Activated CD8-positive, alpha-beta T cell treated with anti-CD3 and anti-CD28 coated beads for 36 hours (primary cell): ENCODE measurements at regions not wholly inside any gene's neighbourhood (a gene's known extent, or its start where the extent isn't known, plus 50 kb on each side); places are given as distances from the start of the nearest gene placed in this dataset.
A peak's percentile ranks its signal among the peaks of the same experiment; 100 is the strongest.

ENCODE experiments used
- ATAC-seq: fragments of 200-7000 bp; cut with Tn5 transposase; one replicate; pipeline ENCODE4 v1.10.0; 2021; ENCODE audit warnings: mild to moderate bottlenecking, moderate library complexity
- CTCF ChIA-PET: fragments of 350-600 bp; sonication (Branson Sonifier 250); formaldehyde crosslinking; loops from one replicate; lab custom pipeline; 2021; ENCODE audit warnings: antibody characterized with exemption; lab: Charles Lee
- POLR2A ChIA-PET: fragments of 350-600 bp; sonication (Branson Sonifier 250); formaldehyde crosslinking; loops from one replicate; lab custom pipeline; 2021; ENCODE audit warnings: antibody characterized with exemption; lab: Charles Lee
- DNase-seq: peaks from one replicate; pipeline ENCODE4 v3.0.0-alpha.2; 2020
- H3K27ac Mint-ChIP-seq: one replicate; pipeline ENCODE4 v1.8.0; 2021; ENCODE audit warnings: mild to moderate bottlenecking, mixed read lengths
- H3K27me3 Mint-ChIP-seq: one replicate; pipeline ENCODE4 v1.8.0; 2021; ENCODE audit warnings: mixed read lengths
- H3K36me3 Mint-ChIP-seq: one replicate; pipeline ENCODE4 v1.8.0; 2021; ENCODE audit warnings: low read depth, mixed read lengths
- H3K4me1 Mint-ChIP-seq: one replicate; pipeline ENCODE4 v1.8.0; 2021; ENCODE audit warnings: low read depth, mixed read lengths
- H3K4me3 Mint-ChIP-seq: one replicate; pipeline ENCODE4 v1.8.0; 2021; ENCODE audit warnings: mild to moderate bottlenecking, moderate library complexity, mixed read lengths
- H3K9me3 Mint-ChIP-seq: one replicate; pipeline ENCODE4 v1.8.0; 2021; ENCODE audit warnings: mixed read lengths
- intact Hi-C: fragments of 100-400 bp; cut with micrococcal nuclease; formaldehyde crosslinking; loops from one replicate; pipeline ENCODE4 v1.10.0; 2022
- TF ChIP-seq, protein P1 (sequence below): fragments of 200-600 bp; IDR thresholded peaks from one replicate; pipeline ENCODE4 v1.8.0; 2022; ENCODE audit warnings: antibody characterized with exemption, mild to moderate bottlenecking

DNA sequence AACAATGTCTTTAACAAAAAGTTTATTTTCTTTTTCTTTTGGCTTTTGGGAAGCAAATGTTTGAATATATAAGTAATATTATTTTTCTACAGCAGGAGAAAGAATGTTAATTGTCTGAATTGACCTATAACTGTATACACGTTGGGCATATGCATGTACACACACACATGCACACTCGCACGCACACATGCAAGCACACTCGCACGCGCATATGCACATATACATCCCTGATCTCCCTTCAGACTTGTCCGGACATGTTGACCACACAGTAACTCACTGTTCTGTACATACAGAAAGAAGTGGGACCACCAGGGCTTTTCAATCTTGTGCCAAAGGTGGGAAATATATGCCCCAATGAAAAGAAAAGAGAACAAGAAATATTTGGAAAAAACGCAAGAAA lies 245.1 kb upstream of the APCDD1 start:
- ATAC-seq, result no peak
- peaks cover 1% of the 10 kb centered on the region for H3K27me3 Mint-ChIP-seq

GRCh38 chr18:10210057-10210633 lies 244.3 kb upstream of the APCDD1 start:
- intact Hi-C loops, result no loop called here
- POLR2A ChIA-PET, result no interaction called here
- H3K36me3 Mint-ChIP-seq, result no peaks in the 10 kb centered on the region
- H3K4me3 Mint-ChIP-seq, result no peak overlapping the region
- TF ChIP-seq, protein P1, sequence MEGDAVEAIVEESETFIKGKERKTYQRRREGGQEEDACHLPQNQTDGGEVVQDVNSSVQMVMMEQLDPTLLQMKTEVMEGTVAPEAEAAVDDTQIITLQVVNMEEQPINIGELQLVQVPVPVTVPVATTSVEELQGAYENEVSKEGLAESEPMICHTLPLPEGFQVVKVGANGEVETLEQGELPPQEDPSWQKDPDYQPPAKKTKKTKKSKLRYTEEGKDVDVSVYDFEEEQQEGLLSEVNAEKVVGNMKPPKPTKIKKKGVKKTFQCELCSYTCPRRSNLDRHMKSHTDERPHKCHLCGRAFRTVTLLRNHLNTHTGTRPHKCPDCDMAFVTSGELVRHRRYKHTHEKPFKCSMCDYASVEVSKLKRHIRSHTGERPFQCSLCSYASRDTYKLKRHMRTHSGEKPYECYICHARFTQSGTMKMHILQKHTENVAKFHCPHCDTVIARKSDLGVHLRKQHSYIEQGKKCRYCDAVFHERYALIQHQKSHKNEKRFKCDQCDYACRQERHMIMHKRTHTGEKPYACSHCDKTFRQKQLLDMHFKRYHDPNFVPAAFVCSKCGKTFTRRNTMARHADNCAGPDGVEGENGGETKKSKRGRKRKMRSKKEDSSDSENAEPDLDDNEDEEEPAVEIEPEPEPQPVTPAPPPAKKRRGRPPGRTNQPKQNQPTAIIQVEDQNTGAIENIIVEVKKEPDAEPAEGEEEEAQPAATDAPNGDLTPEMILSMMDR, result no peak
- H3K9me3 Mint-ChIP-seq, result no peaks in the 10 kb centered on the region
- H3K27me3 Mint-ChIP-seq, result peaks cover 1% of the 10 kb centered on the region
- H3K27ac Mint-ChIP-seq, result no peak overlapping the region
- DNase-seq (no peak), ATAC-seq (no peak)
- no peaks in the 10 kb centered on the region for H3K4me1 Mint-ChIP-seq
- CTCF ChIA-PET, result no interaction called here

More for the DNA sequence above, 245.1 kb upstream of the APCDD1 start:
- Mint-ChIP-seq H3K9me3 (no peaks in the 10 kb centered on the region), H3K4me1 (no peaks in the 10 kb centered on the region), H3K4me3 (no peak overlapping the region), H3K36me3 (no peaks in the 10 kb centered on the region), H3K27ac (no peak overlapping the region)
- TF ChIP-seq, protein P1, result no peak
- CTCF ChIA-PET, result no interaction called here
- DNase-seq, result no peak
- POLR2A ChIA-PET, result no interaction called here
- intact Hi-C loops, result no loop called here

GRCh38 chr18:10213526-10213925 lies 240.9 kb upstream of the APCDD1 start:
- no peak overlapping the region for H3K27ac Mint-ChIP-seq
- peaks cover 1% of the 10 kb centered on the region for H3K27me3 Mint-ChIP-seq
- ChIA-PET POLR2A (no interaction called here), CTCF (interaction anchor here (0.6 to 0.7 kb wide), 2 partner anchors 242 to 509 kb away, joined by 3 read pairs; no protein-coding TSS in a partner anchor)
- peak; percentile 3 for DNase-seq
- intact Hi-C loops, result no loop called here
- no peak for ATAC-seq
- TF ChIP-seq, protein P1, result no peak
- no peak overlapping the region for H3K4me3 Mint-ChIP-seq
- H3K9me3 Mint-ChIP-seq, result peaks cover 4% of the 10 kb centered on the region
- H3K36me3 Mint-ChIP-seq, result no peaks in the 10 kb centered on the region
- no peaks in the 10 kb centered on the region for H3K4me1 Mint-ChIP-seq

DNA sequence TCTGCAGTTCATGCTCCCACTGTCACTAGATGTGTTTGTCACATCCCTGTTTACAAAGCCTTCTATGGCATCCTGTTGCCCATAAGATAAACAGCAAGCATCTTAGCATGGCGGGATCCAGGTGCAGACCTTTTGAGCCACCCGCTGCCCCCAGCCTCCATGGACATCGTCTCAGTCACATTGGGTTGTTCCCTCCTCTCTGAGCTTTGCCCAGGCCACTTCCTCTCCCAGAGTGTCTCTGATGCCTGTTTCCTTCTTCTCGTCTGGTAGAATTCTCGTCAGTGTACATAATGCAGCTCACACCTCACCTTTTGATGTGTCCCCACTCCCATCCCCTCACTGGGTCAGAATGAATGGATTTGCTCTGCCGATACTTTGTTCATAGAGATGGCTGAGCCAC lies 239.0 kb upstream of the APCDD1 start:
- Mint-ChIP-seq H3K4me3 (no peak overlapping the region), H3K27me3 (peaks cover 1% of the 10 kb centered on the region), H3K27ac (no peak overlapping the region), H3K36me3 (no peaks in the 10 kb centered on the region), H3K4me1 (no peaks in the 10 kb centered on the region), H3K9me3 (peaks cover 8% of the 10 kb centered on the region)
- intact Hi-C loops, result no loop called here
- no peak for DNase-seq
- ATAC-seq, result no peak
- ChIA-PET CTCF (no interaction called here), POLR2A (no interaction called here)
- TF ChIP-seq, protein P1, result no peak

GRCh38 chr18:10216791-10217190 lies 237.6 kb upstream of the APCDD1 start:
- Mint-ChIP-seq H3K4me3 (no peak overlapping the region), H3K36me3 (no peaks in the 10 kb centered on the region)
- CTCF ChIA-PET, result no interaction called here

More at GRCh38 chr18:10216791-10217190, 237.6 kb upstream of the APCDD1 start:
- POLR2A ChIA-PET, result no interaction called here
- TF ChIP-seq, protein P1, result no peak
- DNase-seq, result no peak
- peaks cover 8% of the 10 kb centered on the region for H3K9me3 Mint-ChIP-seq
- intact Hi-C loops, result no loop called here
- no peak for ATAC-seq
- no peak overlapping the region for H3K27ac Mint-ChIP-seq
- H3K27me3 Mint-ChIP-seq, result peaks cover under 1% of the 10 kb centered on the region
- H3K4me1 Mint-ChIP-seq, result no peaks in the 10 kb centered on the region
